ENCODE measurements at regions not wholly inside any gene's neighbourhood (a gene's known extent, or its start where the extent isn't known, plus 50 kb on each side); places are given as distances from the start of the nearest gene placed in this dataset.
A peak's percentile ranks its signal among the peaks of the same experiment; 100 is the strongest.
"Not testable (repeated sequence)": the region's sequence is repeated elsewhere in the genome, so short reads cannot be mapped to it uniquely, and the experiment has no call there.

GRCh38 chr3:107453504-107453903, 69.3 kb upstream of the BBX start:
- Mint-ChIP-seq H3K9me3 (no peaks in the 10 kb centered on the region), H3K27me3 (no peaks in the 10 kb centered on the region), H3K27ac (peak overlapping the region in 1 of 2 donors; percentile 5), H3K4me3 (no peak overlapping the region), H3K4me1 (peaks cover 8% of the 10 kb centered on the region)
- no peak for ATAC-seq
- no peak for DNase-seq

- DNase-seq: no peak
- peaks cover 8% of the 10 kb centered on the region for H3K4me1 Mint-ChIP-seq
- ATAC-seq: no peak
- no peak overlapping the region for H3K27ac Mint-ChIP-seq
- H3K27me3 Mint-ChIP-seq: no peaks in the 10 kb centered on the region
- H3K9me3 Mint-ChIP-seq: no peaks in the 10 kb centered on the region
- H3K4me3 Mint-ChIP-seq: no peak overlapping the region
Observed at GRCh38 chr3:107455621-107456020, 67.1 kb upstream of the BBX start.

DNA sequence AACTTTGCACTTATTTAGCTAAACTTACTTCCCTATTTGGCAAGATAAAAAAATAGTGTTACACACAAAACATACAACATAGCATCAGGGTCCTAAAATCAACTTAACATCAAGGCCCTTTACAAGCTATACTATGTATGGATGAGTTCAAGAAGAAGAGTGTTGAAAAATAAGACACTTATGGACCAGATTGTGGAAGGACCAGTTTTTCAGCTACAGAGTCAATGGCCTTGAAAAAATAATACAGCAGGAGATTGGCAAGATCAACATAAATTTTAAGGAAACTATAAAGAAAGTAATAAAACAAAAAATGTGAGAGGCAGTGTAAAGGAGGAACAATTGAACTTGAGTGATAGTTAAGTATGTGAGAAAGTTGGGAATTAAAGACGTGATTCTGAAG, 66.3 kb upstream of the BBX start:
- DNase-seq (no peak), ATAC-seq (no peak)
- no peaks in the 10 kb centered on the region for H3K9me3 Mint-ChIP-seq
- H3K4me1 Mint-ChIP-seq: peaks cover 8% of the 10 kb centered on the region
- H3K27me3 Mint-ChIP-seq: no peaks in the 10 kb centered on the region
- H3K4me3 Mint-ChIP-seq: no peak overlapping the region
- peak overlapping the region in 1 of 2 donors; percentile 23 for H3K27ac Mint-ChIP-seq

DNA sequence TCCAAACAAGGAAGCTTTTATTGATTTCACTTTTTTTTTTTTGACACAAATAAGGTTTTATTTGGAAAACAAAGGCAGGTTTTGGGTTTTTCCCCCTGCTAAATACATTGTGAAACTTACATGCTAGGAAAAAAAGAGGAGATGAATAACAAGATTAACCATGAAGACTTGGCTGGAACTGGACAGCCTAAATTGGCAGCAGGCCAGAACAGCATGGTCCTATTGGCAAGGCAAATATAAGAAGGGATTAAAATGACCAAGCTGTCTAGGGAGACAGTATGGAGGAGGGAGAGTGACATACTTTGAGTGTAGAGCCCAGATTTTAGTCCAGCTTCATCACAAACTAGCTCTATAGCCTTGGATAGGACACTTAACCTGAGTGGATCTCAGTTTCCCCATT, 63.9 kb upstream of the BBX start:
- peaks cover 8% of the 10 kb centered on the region for H3K4me1 Mint-ChIP-seq
- DNase-seq (no peak), ATAC-seq (no peak)
- no peak overlapping the region for H3K27ac Mint-ChIP-seq
- no peaks in the 10 kb centered on the region for H3K9me3 Mint-ChIP-seq
- H3K4me3 Mint-ChIP-seq: no peak overlapping the region
- H3K27me3 Mint-ChIP-seq: no peaks in the 10 kb centered on the region

GRCh38 chr3:107461721-107462120, 61.0 kb upstream of the BBX start:
- H3K27ac Mint-ChIP-seq: no peak overlapping the region
- H3K4me3 Mint-ChIP-seq: no peak overlapping the region
- no peaks in the 10 kb centered on the region for H3K4me1 Mint-ChIP-seq
- no peaks in the 10 kb centered on the region for H3K27me3 Mint-ChIP-seq
- ATAC-seq (no peak), DNase-seq (no peak)
- no peaks in the 10 kb centered on the region for H3K9me3 Mint-ChIP-seq

- Mint-ChIP-seq H3K27me3 (no peaks in the 10 kb centered on the region), H3K4me1 (no peaks in the 10 kb centered on the region), H3K27ac (no peak overlapping the region), H3K9me3 (no peaks in the 10 kb centered on the region), H3K4me3 (no peak overlapping the region)
- DNase-seq (no peak), ATAC-seq (no peak)
Observed at GRCh38 chr3:107464037-107464436, 58.7 kb upstream of the BBX start.

GRCh38 chr3:107465064-107465631, 57.6 kb upstream of the BBX start:
- H3K27me3 Mint-ChIP-seq: no peaks in the 10 kb centered on the region
- ATAC-seq: peak; percentile 69
- H3K27ac Mint-ChIP-seq: no peak overlapping the region
- H3K4me3 Mint-ChIP-seq: no peak overlapping the region
- no peaks in the 10 kb centered on the region for H3K9me3 Mint-ChIP-seq
- no peak for DNase-seq
- no peaks in the 10 kb centered on the region for H3K4me1 Mint-ChIP-seq

DNA sequence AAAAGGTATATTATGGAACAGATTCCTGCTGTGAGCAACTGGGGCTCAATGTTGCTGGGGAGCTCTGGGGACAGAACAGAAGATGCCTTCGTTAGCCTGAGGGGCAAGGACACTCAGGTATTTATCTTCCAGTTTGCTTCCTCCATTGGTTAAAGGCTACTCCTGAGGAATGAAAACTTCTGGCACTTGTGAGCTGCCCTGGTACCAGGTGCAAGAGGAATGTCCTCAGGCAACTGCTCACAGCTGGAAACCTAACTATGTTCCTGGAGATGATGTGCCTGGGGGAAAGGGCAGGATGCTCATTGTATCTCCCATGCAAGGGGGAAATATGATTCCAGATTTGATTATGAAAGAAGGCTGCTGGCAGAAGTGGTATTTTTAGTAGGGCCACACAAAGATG, 54.0 kb upstream of the BBX start:
- ATAC-seq (no peak), DNase-seq (no peak)
- Mint-ChIP-seq H3K4me3 (no peak overlapping the region), H3K27ac (peak overlapping the region in 1 of 2 donors; percentile 54), H3K9me3 (peaks cover 21 to 23% of the 10 kb centered on the region in 2 donors), H3K27me3 (peaks cover 14% of the 10 kb centered on the region), H3K4me1 (no peaks in the 10 kb centered on the region)

- Mint-ChIP-seq H3K27me3 (peaks cover 15% of the 10 kb centered on the region), H3K9me3 (peaks cover 21 to 33% of the 10 kb centered on the region in 2 donors)
- not testable (repeated sequence) for DNase-seq, H3K27ac Mint-ChIP-seq, H3K4me1 Mint-ChIP-seq, H3K4me3 Mint-ChIP-seq, ATAC-seq
Observed at GRCh38 chr3:107470496-107470895, 52.3 kb upstream of the BBX start.
